Left renal pelvis (tissue), 4 donors: ENCODE measurements at regions not wholly inside any gene's neighbourhood (a gene's known extent, or its start where the extent isn't known, plus 50 kb on each side); places are given as distances from the start of the nearest gene placed in this dataset.
A peak's percentile ranks its signal among the peaks of the same experiment; 100 is the strongest.

Experiments
- DNase-seq, 4 donors: peaks; one replicate each; pipeline ENCODE4 v3.0.0-alpha.2; 2013; ENCODE audit warnings: low read depth in 4 of 4, low spot score in 3 of 4

DNA sequence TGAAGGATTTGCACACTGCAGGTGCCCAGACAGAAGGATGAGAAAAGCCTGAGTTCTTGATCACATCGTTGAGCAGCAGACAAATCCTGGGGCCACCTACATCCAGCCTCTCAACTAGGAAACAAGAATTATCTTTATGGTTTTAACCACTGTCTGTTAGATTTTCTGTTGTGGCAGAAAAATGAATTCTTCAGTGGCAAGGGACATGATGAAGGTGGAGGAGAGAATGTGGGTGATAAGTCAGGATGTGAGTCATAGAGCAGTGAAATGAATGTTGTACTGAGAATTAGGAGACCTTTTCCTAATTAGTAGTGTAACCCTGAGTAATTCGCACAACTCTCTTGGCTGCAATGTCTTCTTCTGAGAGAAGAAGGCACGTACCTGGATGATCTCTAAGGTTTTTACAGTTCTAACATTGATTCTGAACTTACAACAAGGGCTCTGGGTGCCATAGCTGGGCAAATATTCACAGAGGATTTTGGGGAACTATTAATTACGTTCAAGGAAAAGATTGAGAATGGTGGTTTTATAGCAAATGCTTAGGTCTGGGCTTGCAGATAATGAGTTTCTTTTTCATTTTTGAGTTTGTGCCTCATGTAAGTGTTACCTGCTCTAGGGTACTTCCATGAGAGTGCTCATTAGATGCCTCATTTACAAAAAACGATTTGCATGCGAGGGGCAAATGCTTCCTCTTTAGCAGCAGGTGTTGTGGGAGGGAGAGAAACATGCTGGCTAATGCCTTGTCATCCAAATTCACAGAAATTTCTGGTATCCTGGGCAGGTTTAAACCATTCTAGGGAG, 111.0 kb upstream of the KL start:
- no peak for DNase-seq

DNA sequence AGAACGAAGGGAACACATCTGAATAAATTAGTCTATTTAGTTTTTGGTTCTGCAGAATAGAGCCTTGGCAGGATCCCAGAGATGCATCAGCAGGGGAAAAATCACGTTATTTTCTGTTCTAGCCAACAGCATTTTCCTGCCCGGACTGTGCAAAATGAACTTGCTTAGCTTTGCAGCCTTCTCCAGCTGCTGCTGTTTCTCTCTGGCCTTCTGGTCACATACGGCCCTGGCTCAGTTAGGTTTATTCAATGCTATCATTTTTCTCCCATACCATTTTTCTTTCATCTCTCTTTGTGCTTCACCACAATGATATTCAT, 110.4 kb upstream of the KL start:
- no peak for DNase-seq

DNA sequence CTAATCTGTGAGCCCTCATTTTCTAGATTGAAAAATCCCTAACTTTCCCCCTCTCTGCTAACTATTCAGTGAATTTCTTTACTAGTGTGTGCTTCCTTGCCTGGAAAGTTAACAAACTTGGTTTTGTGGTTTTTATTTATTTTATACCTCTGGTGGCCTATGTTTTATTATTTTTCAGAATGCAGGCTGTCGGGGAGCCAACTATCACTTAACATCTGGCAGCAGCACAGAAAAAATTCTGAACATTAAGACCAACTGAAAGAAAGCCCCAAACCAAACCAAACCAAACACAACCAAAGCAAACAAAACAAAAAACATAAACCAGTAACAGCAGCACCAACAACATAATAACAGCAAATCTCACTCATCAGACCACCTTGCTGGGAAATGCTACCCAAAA, 109.0 kb upstream of the KL start:
- no peak for DNase-seq

DNA sequence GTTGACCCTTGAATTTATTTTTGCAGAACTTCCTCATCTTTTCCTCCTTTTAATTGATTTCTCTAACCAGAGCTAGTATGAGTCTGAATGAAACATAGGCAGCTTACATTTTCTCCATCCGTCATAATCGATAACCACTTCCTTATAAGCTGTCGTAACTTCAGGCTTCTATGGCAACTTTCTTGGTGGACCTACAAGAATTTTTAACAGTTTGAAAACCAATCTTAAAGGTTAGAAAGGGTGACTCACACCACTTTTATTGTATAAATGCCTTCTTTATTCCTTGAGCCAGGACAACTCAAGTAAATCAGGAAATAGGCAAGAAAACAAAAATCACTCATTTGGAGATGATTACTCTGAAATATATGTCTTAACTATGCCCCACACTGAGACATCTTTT, 105.7 kb upstream of the KL start:
- DNase-seq = no peak

DNA sequence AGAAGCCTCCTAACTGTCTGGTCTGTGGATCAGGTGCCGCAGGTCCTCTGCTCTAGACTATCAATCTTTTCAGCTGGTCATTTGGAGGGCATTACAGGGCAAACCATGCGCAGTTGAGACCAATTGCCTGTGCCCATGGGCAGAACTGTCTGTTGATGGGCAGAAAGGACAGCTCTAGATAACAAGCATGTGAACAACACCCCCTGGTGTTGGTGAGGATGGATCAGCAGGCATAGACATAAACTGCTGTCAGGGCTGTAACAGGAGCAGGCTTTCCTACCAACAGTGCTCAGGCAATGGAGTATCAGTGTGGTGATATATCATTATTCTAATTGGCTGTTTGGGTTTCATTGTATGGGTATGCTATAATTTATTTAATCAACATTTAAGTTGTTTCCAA, 104.7 kb upstream of the KL start:
- peak in 1 of 4 donors; percentile 35 for DNase-seq

DNA sequence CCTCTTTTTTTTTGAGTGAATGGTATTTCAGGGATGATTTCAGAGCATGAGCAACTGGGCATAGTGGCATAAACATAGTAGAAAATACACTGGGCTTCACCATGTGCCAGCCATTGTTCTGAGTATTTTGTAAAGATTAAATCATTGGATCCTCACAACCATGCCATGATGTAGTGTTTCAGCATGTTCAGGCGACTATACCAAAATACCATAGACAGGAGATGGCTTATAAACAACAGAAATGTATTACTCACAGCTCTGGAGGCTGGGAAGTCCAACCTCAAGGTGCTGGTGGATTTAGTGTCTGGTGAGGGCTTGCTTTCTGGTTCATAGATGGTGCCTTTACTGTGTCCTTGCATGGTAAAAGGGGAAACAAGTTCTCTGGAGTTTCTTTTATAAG, 101.5 kb upstream of the KL start:
- no peak for DNase-seq

DNA sequence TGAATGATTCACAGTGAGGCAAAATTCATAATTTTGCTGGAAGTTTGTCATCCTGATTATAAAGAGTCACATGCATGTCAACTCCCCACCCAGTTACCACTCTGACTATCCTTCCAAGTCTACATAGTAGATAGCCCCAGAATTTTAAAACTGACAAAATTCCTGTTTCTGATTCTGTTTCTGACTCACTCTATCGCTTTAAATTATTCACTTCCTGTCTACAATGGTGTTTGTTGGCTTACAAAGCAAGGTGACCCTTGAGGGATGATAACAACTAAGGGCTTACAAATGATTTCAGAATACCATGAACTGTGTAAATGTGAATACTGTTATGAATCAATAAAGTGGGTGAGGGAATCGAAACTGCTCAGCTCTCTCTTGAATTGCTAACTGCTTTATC, 98.7 kb upstream of the KL start:
- DNase-seq = no peak

DNA sequence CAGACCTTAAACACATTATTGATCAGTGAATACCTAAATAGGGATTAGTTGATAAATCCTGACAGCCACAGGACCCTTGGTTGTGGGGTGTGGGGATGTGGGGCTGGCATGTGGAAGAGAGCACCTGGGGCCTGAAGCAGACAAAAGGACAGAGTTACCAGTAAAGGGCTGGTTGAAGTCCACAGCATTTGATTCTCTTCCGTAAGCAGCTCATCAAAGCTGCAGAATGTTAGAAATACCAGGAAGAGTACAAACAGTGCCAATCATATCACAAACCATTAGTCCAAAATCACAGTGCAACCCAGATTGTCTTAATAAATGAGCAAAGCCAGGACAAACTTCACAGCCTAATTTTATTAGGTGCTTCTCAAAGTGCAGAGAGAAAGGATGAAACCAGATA, 92.5 kb upstream of the KL start:
- no peak for DNase-seq

DNA sequence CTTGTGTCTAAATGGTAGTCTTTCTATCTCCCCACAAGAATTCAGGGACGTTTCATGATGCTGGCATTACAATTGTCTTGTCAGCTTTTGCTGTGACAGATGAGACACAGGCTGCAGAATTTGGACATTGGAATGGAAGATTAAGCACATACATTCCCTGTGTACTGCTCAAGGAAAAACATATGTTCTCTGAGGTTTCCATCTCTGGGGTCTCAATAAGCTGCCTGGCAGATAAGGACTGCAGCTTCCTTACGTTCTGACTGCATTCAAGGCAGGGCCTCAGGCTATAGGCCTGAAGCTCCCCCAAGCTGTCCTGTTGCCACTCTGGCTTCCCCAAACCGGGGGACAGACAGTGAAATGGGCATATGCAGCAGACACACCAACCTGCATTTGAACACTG, 91.3 kb upstream of the KL start:
- DNase-seq = no peak

DNA sequence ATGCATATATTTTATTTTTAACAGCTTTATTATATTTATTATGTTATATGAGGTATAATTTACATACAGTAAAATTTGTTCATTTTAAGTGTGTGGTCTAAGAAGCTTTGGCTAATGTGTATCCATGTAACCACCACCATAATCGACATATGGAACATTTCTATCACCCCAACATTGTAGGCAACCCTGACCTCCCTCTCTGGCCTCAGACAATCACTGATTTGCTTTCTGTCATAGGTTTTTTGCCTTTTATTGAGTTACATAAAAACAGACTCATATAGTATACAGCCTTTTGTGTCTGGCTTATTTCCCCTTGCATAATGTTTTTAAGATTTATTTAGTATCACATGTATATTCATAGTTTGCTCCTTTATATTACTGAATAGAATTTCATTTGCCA, 90.7 kb upstream of the KL start:
- DNase-seq = no peak

DNA sequence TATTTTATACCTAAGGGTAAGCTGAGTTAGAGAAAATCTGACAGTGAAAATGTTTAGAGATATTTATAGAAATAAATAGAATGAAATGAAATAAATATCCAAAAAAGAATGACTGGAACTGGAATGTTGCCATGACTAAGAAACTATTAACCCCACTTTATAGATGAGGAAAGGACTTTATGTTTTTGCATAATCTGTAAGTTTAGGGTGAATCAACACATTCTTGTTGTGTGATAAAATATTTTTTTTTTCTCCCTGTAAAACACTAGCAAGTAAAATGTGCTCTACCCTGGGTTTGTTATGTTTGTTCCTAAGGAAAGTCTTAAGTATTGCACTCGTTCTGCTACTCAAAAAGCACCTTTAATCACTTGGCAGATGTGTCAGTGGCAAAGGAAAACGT, 83.8 kb upstream of the KL start:
- no peak for DNase-seq

DNA sequence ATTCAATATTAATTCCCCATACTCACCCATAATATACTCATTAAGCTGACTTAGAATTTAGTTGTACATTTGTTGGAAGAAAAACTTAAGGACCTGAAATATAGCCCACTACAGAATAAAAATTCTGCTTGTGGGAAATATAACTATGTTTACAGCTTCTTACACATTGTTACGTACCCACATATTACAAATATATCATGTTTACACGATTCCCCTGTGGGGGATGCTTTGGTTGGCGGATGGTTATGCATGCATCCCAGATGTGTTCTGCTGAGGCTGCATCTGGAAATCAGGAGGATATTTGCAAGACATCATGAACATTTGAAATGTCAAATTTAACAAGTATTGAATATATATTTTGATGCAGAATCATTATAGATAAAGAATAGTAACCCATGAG, 79.5 kb upstream of the KL start:
- DNase-seq = no peak

DNA sequence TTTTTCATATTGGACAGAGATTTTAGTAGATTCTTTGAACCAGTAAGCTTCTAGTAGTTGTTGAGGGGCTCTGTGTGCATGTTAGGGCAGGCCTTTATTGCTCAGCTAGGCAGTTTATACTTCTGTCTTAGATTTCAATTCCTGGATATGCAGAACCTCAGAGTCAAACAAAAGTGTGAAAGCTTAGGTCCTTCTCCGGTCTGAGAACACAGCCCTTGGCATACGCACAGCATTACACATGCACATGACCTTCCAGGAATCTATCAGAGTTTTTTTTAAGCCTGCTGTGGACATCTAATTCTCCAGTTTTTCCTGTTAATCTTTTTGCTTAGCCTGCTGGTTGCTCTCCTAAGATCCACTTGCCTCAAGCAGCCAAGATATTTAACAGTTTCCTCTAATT, 77.9 kb upstream of the KL start:
- DNase-seq = no peak

DNA sequence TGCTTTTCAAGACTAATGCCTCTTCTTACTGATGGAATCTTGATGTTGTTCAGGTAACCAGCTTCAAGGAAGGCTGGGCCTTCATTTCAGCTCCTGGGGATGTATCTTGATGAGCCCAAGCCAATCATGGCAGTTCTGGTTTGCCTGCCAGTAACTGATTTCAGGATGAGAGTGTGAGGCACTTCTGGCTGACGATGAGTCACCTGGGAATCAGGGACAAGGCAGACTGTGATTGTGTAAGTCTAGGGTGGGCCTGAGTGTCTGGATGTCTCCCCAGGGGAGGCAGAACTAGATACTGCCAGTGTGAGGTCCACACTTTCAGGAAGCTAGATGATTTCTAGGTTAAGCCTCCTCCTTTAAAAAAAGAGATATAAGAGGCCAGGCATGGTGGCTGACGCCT, 77.3 kb upstream of the KL start:
- no peak for DNase-seq

DNA sequence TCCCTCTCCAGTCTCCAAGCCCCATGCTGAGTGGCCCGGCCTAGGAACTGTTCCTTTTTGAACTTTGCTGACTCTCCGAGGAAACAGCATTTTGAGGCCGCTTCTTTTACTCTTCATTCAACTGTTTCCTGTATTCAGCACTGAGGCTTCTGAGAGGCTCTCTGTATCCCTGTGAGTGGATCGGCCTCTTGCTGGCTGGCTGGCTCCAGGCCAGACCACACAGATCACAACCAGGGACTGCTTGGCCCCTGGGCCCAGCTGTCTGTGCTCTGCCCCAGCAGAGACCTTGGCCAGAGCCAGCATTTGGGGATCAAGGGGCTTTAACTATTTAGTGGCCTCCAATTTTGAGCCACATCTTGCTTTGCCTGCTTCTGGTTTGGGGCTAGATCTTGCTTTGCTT, 75.6 kb upstream of the KL start:
- DNase-seq = no peak

DNA sequence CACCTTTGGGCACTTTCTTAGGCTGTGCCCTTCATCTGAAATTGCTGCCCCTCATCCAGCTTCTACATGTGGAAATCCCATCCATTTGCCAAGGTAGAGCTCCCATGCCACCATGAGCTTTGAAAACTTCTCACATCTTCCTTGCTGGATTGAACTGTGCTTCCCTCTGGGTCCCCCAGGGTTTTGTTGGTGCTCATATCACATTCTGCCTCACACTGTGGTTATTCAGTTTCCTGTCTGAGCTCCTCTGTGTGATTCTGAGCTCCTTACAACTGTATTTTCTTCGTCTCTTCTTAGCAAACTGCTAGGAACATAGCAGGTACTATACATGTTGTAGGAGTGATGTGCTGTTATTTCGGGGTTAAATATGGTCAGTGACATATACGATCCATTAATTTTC, 74.9 kb upstream of the KL start:
- no peak for DNase-seq

DNA sequence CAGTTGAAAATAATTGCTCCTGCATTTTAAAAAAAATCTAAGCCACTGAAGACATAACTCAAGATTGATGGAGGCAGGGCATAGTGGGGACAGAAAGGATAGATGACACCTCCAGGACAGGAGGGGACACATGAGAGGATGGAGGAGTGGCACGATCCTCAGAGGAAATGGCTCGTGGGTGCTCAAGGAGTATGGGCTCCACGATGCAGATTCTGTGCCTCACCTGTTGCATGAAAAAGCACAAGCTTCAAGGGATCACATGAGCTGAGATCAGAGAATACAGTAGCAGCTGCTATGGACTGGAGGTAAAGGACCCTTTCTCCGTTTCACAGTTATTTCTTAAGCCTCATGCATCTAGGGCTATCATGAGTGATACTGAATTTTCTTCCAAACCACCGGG, 69.7 kb upstream of the KL start:
- no peak for DNase-seq

DNA sequence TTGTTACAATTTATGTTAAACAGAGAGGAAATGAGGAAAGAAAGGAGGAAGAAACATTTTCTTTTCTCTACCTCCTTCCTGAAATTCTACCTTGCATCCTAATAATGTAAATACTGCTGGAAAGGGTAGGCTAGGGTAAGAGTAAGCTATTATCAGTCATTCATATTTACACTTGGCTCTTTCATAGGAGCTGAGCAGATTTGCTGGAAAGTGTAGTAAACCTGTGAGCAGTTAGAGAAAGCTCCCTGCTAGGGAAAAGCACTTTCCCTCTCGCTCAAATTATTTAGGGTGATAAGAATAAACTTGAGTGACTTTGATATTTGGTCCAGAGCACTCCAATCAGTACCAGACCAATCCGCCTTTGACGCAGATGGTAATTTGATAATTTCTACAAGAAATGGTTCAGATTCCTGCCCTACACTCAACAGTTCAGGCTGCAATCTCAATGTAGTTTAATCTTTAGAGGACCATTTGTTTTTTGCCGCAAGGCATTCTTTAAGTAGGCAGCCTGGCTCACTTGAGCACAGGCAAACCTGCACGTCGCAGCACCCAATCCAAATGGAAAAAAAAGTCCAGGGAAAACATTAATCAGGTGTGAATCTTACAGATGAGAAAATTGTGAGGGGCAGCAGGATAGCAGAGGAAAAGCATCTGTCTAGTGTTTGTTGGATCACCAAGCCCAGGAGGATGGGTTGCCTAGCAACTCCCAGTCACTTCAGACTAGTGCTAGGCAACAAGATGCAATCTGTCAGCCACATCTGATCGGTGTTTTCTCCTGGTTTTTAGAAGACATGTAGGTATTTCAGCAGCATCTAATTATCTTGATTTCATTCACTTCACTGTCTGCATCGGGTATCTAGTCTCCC, 68.6 kb upstream of the KL start:
- no peak for DNase-seq

DNA sequence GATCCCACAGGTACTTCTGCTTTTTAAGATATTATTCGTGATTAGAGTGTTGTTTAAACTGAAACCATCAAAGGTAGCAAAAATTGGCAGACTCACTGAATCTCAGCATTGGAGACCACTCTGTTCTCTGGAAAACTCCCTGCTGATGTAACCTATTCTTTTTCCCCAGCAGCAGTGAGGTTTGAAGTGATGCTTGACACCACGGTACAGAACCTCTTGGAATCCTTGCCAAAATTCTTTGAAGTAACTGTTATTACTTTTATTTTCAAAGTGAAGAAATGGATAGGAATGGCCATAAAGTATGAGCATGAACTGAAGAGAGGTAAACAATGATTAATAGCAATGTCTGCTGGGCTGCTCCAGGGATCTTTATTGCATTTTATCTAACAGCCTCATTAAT, 66.4 kb upstream of the KL start:
- no peak for DNase-seq

DNA sequence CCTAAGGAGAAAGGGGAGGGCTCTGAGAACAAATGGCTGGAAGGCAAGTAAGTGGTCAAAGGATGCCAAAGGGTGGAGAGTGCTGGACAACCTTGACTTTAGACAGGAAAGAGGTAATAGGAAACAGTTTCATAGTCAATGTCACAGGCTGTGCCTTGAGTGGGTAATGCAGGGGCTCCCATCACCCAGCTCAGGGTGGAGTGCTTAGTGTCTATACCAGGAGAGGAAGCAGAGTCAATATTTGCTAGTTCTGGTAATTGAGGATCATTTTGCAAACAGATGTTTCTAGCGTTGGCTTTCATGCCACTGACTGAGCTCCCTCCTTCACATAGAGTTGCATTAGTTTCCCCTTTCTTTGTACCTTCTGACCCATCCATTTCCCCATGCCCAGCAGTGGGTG, 64.6 kb upstream of the KL start:
- no peak for DNase-seq

DNA sequence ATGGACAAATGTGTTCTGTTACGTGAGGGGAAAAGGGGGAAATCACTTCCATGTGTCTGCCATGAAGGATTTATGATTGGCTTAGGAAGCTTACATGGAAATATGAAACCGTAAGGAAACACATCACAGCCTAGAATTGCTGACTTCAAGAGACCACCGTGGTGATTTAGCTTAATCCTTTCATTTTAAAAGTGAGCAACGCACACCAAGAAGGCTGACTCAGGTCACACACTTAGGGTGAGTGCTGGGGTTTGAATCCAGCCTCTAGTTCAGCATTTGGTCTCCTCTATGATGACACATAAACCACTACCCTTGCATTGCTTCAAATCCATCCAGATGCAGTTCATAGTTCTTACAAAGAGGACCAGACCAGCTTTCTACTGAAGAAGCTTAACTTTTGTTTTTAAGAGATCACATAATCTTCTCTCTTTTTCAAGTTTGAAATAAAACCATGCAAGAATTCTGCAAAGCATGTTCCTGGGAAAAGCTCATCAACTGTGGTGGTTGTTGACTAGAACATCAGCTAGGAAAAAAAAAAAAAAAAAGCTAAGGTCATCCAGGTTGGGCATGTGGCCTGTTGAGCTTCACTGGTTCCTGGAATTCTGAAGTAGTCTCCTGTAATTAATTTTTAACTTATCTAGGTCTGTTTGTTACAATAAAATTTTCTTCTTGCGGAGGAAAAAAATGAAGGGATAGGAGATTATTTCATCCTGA, 60.2 kb upstream of the KL start:
- no peak for DNase-seq

DNA sequence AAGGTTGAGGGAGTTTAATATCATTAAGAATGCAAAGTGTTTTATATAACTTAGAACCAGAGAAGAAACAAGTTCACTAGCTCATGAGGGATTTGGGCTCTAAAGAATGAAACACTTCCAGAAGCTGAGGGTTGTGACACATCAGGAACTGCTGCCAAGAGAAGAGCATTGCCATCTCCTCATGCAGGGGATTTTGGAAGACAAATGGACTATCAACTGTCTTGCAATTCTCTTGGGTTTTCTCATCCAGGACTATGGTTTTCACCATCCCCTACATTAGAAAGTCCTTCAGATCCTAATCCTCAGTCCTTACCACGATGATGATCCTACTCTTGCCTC, 59.7 kb upstream of the KL start:
- DNase-seq = no peak
